Vagina (tissue), 2 donors: ENCODE measurements at regions not wholly inside any gene's neighbourhood (a gene's known extent, or its start where the extent isn't known, plus 50 kb on each side); places are given as distances from the start of the nearest gene placed in this dataset.

Source experiments
- DNase-seq, 2 donors: peaks; one replicate each; pipeline ENCODE4 v3.0.0-alpha.2; 2017; ENCODE audit errors: extremely low spot score in 2 of 2
- H3K27ac ChIP-seq: fragments of 200-600 bp; sonication (generic); one replicate; pipeline ENCODE4 v1.5.1; 2019
- H3K27me3 ChIP-seq: fragments of 200-600 bp; sonication (generic); one replicate; pipeline ENCODE4 v1.5.1; 2019
- H3K36me3 ChIP-seq, 2 donors: fragments of 200-600 bp; sonication (generic); one replicate each; pipeline ENCODE4 v1.5.1; 2017 to 2019
- H3K4me1 ChIP-seq: fragments of 200-600 bp; sonication (generic); one replicate; pipeline ENCODE4 v1.5.1; 2019
- H3K4me3 ChIP-seq, 2 donors: fragments of 200-600 bp; sonication (generic); 1 replicate in 1 of 2; 2 replicates in 1 of 2; pipeline ENCODE4 v1.5.1; 2016 to 2019
- H3K9me3 ChIP-seq: fragments of 200-600 bp; sonication (generic); one replicate; pipeline ENCODE4 v1.5.1; 2019
- POLR2A ChIP-seq, 2 donors: fragments of 450-650 bp; IDR thresholded peaks; one replicate each; pipeline ENCODE4 v1.6.1; 2017; ENCODE audit warnings: antibody characterized with exemption in 2 of 2, mild to moderate bottlenecking in 2 of 2, moderate library complexity in 2 of 2
- POLR2AphosphoS5 ChIP-seq, 2 donors: sonication (generic); formaldehyde crosslinking; IDR thresholded peaks; one replicate each; pipeline ENCODE4 v1.9.0; 2017; ENCODE audit warnings: antibody characterized with exemption in 2 of 2, mild to moderate bottlenecking in 2 of 2, low read depth in 1 of 2; ENCODE audit not compliant: insufficient read depth in 1 of 2
- intact Hi-C: fragments of 100-400 bp; cut with DNase I; formaldehyde crosslinking; loops from one replicate; pipeline ENCODE4 v1.15.1; 2023
- TF ChIP-seq, protein P1 (sequence below), 3 experiments: fragments of 450-650 bp in 2 of 3; fragments of 200-600 bp in 1 of 3; sonication (generic) in 1 of 3; IDR thresholded peaks; one replicate each; pipeline ENCODE4 v1.5.1; 2017 to 2019; ENCODE audit warnings: antibody characterized with exemption in 3 of 3, mild to moderate bottlenecking in 2 of 3, moderate library complexity in 2 of 3

GRCh38 chr6:81978230-81978629 lies 225.7 kb upstream of the TENT5A start:
- no peaks in the 10 kb centered on the region for H3K4me1 ChIP-seq
- intact Hi-C loops, result no loop called here
- no peak for DNase-seq

GRCh38 chr6:81977486-81977885 lies 225.0 kb upstream of the TENT5A start:
- no peak for DNase-seq
- H3K4me1 ChIP-seq, result no peaks in the 10 kb centered on the region
- H3K36me3 ChIP-seq, result no peaks in the 10 kb centered on the region
- no peak overlapping the region for H3K27ac ChIP-seq
- no peaks in the 10 kb centered on the region for H3K9me3 ChIP-seq
- intact Hi-C loops, result no loop called here
- H3K27me3 ChIP-seq, result no peaks in the 10 kb centered on the region
- H3K4me3 ChIP-seq, result no peak overlapping the region
- TF ChIP-seq, protein P1, sequence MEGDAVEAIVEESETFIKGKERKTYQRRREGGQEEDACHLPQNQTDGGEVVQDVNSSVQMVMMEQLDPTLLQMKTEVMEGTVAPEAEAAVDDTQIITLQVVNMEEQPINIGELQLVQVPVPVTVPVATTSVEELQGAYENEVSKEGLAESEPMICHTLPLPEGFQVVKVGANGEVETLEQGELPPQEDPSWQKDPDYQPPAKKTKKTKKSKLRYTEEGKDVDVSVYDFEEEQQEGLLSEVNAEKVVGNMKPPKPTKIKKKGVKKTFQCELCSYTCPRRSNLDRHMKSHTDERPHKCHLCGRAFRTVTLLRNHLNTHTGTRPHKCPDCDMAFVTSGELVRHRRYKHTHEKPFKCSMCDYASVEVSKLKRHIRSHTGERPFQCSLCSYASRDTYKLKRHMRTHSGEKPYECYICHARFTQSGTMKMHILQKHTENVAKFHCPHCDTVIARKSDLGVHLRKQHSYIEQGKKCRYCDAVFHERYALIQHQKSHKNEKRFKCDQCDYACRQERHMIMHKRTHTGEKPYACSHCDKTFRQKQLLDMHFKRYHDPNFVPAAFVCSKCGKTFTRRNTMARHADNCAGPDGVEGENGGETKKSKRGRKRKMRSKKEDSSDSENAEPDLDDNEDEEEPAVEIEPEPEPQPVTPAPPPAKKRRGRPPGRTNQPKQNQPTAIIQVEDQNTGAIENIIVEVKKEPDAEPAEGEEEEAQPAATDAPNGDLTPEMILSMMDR (IDR thresholded peaks at IDR 0.05), result no peak
- TF ChIP-seq POLR2A (IDR thresholded peaks at IDR 0.05) (no peak), POLR2AphosphoS5 (IDR thresholded peaks at IDR 0.05; ENCODE audit: insufficient read depth in 1 of 2, low read depth in 1 of 2) (no peak)

More at GRCh38 chr6:81978230-81978629, 225.7 kb upstream of the TENT5A start:
- Histone ChIP-seq H3K4me3 (no peak overlapping the region), H3K27ac (no peak overlapping the region), H3K9me3 (no peaks in the 10 kb centered on the region), H3K36me3 (no peaks in the 10 kb centered on the region), H3K27me3 (no peaks in the 10 kb centered on the region)
- TF ChIP-seq POLR2AphosphoS5 (IDR thresholded peaks at IDR 0.05; ENCODE audit: insufficient read depth in 1 of 2, low read depth in 1 of 2), result no peak
- TF ChIP-seq, protein P1 (IDR thresholded peaks at IDR 0.05), result no peak
- no peak for TF ChIP-seq POLR2A (IDR thresholded peaks at IDR 0.05)

DNA sequence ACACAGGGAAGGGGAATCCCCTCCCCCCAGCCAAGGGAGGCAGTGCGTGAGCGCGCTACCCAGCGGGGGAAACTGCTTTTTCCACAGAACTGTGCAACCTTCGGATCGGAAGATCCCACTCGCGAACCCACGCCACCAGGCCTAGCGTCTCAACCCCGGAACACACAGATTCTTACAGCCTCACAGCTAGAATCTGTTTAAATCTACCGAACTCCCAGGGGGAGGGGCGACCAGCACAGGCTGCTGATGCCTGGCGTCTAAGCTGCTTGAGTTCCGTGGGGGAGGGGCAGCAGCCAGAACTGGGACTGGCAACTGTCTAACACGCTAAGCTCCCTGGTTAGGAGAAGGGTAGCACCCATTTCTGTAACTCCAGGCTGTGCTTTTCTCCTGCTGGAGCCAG lies 217.3 kb upstream of the TENT5A start:
- H3K4me1 ChIP-seq, result no peaks in the 10 kb centered on the region
- intact Hi-C loops, result no loop called here
- H3K9me3 ChIP-seq, result no peaks in the 10 kb centered on the region
- H3K27ac ChIP-seq, result no peak overlapping the region
- no peak overlapping the region for H3K4me3 ChIP-seq
- no peak for DNase-seq
- no peak for TF ChIP-seq POLR2A (IDR thresholded peaks at IDR 0.05)
- H3K36me3 ChIP-seq, result no peaks in the 10 kb centered on the region
- no peaks in the 10 kb centered on the region for H3K27me3 ChIP-seq

DNA sequence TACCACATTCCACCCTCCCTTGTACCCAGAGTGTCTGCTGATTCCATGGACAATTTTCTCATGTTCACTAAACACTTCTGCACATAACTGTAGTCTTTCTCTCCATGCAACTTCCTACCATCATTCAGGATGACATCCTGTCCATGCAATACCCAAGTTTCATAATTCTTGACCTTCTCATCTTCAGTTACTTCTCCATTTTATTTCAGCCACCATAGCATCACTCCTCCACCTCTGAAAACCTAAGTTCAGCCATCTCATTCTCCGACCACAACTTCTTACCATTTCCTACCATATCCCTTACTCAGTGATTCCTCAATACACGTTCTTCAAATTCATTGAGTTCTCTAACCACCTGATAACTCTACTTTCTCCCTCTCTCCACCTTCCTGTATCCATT lies 216.5 kb upstream of the TENT5A start:
- DNase-seq, result no peak
- intact Hi-C loops, result no loop called here
- Histone ChIP-seq H3K36me3 (no peaks in the 10 kb centered on the region), H3K4me3 (no peak overlapping the region), H3K27me3 (no peaks in the 10 kb centered on the region), H3K4me1 (no peaks in the 10 kb centered on the region), H3K9me3 (no peaks in the 10 kb centered on the region), H3K27ac (no peak overlapping the region)
- TF ChIP-seq POLR2AphosphoS5 (IDR thresholded peaks at IDR 0.05; ENCODE audit: insufficient read depth in 1 of 2, low read depth in 1 of 2), result no peak
- TF ChIP-seq, protein P1 (IDR thresholded peaks at IDR 0.05), result no peak

- TF ChIP-seq POLR2AphosphoS5 (IDR thresholded peaks at IDR 0.05; ENCODE audit: insufficient read depth in 1 of 2, low read depth in 1 of 2), result no peak
- TF ChIP-seq, protein P1 (IDR thresholded peaks at IDR 0.05), result no peak
- Histone ChIP-seq H3K4me3 (no peak overlapping the region), H3K4me1 (no peaks in the 10 kb centered on the region), H3K9me3 (no peaks in the 10 kb centered on the region), H3K27ac (no peak overlapping the region), H3K36me3 (no peaks in the 10 kb centered on the region), H3K27me3 (no peaks in the 10 kb centered on the region)
- intact Hi-C loops, result no loop called here
- no peak for DNase-seq
Observed at GRCh38 chr6:81966968-81967367, 214.5 kb upstream of the TENT5A start.

DNA sequence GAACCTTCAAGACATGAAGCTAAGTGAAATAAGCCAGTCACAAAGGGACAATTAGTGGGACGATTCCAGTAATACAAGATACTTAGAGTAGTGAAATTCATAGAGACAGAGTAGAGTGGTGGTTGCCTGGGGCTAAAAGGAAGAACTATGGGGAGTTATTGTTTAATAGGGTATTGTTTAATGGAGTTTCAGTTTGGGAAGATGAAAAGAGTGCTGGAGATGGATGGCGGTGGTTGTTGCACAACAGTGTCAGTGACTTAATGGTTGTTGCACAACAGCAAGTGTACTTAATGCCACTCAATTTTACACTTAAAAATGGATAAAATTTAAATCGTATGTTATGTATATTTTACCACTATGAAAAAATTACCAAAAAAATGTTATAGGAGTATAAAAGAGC lies 209.7 kb upstream of the TENT5A start:
- no peaks in the 10 kb centered on the region for H3K4me1 ChIP-seq
- no peak for TF ChIP-seq POLR2A (IDR thresholded peaks at IDR 0.05)
- TF ChIP-seq, protein P1 (IDR thresholded peaks at IDR 0.05), result no peak
- no peak for TF ChIP-seq POLR2AphosphoS5 (IDR thresholded peaks at IDR 0.05; ENCODE audit: insufficient read depth in 1 of 2, low read depth in 1 of 2)
- H3K27me3 ChIP-seq, result no peaks in the 10 kb centered on the region
- H3K36me3 ChIP-seq, result no peaks in the 10 kb centered on the region
- H3K27ac ChIP-seq, result no peak overlapping the region
- intact Hi-C loops, result no loop called here
- DNase-seq, result no peak
- no peak overlapping the region for H3K4me3 ChIP-seq
- no peaks in the 10 kb centered on the region for H3K9me3 ChIP-seq
